Nephron progenitor cell (in vitro differentiated cells): ENCODE measurements at regions not wholly inside any gene's neighbourhood (a gene's known extent, or its start where the extent isn't known, plus 50 kb on each side); places are given as distances from the start of the nearest gene placed in this dataset.

Experiments
- DNase-seq: peaks from one replicate; pipeline ENCODE4 v3.0.0; 2021
- H3K27ac Mint-ChIP-seq: 2 replicates; pipeline ENCODE4 v1.8.0; 2021; ENCODE audit warnings: mild to moderate bottlenecking, moderate library complexity, mixed read lengths
- H3K27me3 Mint-ChIP-seq: 2 replicates; pipeline ENCODE4 v1.8.0; 2021; ENCODE audit warnings: mild to moderate bottlenecking, low read depth, mixed read lengths; ENCODE audit not compliant: poor library complexity
- H3K36me3 Mint-ChIP-seq: 2 replicates; pipeline ENCODE4 v1.8.0; 2021; ENCODE audit warnings: low read depth, mixed read lengths
- H3K4me1 Mint-ChIP-seq: 2 replicates; pipeline ENCODE4 v1.8.0; 2021; ENCODE audit warnings: mixed read lengths
- H3K4me3 Mint-ChIP-seq: 2 replicates; pipeline ENCODE4 v1.8.0; 2021; ENCODE audit warnings: mild to moderate bottlenecking, moderate library complexity, mixed read lengths
- H3K9me3 Mint-ChIP-seq: 2 replicates; pipeline ENCODE4 v1.8.0; 2021; ENCODE audit warnings: mild to moderate bottlenecking, moderate library complexity, mixed read lengths
- TF ChIP-seq, protein P1 (sequence below): fragments of 200-600 bp; sonication (generic); IDR thresholded peaks from 2 replicates; pipeline ENCODE4 v1.5.0; 2021; ENCODE audit warnings: antibody characterized with exemption

GRCh38 chr5:35484241-35484640, 133.4 kb upstream of the SPEF2 start:
- no peaks in the 10 kb centered on the region for H3K36me3 Mint-ChIP-seq
- no peak overlapping the region for H3K4me3 Mint-ChIP-seq
- no peak overlapping the region for H3K27ac Mint-ChIP-seq
- H3K4me1 Mint-ChIP-seq = peaks cover 19% of the 10 kb centered on the region
- no peaks in the 10 kb centered on the region for H3K27me3 Mint-ChIP-seq
- no peak for DNase-seq
- TF ChIP-seq, protein P1, sequence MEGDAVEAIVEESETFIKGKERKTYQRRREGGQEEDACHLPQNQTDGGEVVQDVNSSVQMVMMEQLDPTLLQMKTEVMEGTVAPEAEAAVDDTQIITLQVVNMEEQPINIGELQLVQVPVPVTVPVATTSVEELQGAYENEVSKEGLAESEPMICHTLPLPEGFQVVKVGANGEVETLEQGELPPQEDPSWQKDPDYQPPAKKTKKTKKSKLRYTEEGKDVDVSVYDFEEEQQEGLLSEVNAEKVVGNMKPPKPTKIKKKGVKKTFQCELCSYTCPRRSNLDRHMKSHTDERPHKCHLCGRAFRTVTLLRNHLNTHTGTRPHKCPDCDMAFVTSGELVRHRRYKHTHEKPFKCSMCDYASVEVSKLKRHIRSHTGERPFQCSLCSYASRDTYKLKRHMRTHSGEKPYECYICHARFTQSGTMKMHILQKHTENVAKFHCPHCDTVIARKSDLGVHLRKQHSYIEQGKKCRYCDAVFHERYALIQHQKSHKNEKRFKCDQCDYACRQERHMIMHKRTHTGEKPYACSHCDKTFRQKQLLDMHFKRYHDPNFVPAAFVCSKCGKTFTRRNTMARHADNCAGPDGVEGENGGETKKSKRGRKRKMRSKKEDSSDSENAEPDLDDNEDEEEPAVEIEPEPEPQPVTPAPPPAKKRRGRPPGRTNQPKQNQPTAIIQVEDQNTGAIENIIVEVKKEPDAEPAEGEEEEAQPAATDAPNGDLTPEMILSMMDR = no peak
- no peaks in the 10 kb centered on the region for H3K9me3 Mint-ChIP-seq

DNA sequence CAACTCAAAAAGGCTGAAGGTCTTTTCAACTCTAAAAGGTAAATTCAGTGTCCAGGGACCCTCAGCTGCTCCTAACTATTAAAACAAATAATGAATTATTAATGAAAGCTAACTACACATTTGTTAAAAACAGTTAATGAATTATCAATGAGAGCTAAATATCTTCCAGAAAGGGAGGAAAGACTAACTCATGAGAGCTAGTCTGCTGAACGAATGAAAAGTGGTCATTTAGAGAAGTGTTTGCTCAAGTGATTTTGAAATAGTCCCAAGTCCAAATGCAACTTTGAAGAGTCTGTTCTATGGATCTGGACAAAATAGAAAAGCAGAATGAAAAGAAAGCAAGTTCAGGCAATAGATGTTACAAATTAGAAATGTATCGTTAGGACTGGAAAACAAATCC, 133.9 kb upstream of the SPEF2 start:
- TF ChIP-seq, protein P1 = no peak
- Mint-ChIP-seq H3K4me3 (no peak overlapping the region), H3K27me3 (no peaks in the 10 kb centered on the region), H3K27ac (no peak overlapping the region), H3K9me3 (no peaks in the 10 kb centered on the region), H3K36me3 (no peaks in the 10 kb centered on the region), H3K4me1 (peaks cover 19% of the 10 kb centered on the region)
- DNase-seq = no peak

DNA sequence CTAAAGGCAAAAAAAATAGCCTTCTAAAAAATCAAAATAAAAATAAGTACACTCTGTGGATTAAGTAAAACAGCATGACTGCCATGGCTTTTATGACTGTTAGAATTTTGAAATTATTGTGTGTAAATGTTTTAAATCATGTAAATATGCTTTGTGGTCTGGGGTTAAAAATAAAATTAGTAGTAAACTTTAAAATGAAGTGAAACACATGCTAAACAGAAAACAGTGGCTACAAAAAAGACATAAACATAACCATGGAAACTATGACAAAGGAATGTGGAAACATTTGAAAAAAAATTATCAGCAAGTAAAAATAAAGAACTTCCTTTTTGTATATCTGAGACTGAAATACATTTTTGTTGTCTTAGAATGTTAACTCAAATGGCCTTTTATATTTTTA, 134.5 kb upstream of the SPEF2 start:
- TF ChIP-seq, protein P1 = no peak
- Mint-ChIP-seq H3K4me3 (no peak overlapping the region), H3K4me1 (peaks cover 17% of the 10 kb centered on the region), H3K27me3 (no peaks in the 10 kb centered on the region), H3K9me3 (no peaks in the 10 kb centered on the region), H3K27ac (no peak overlapping the region), H3K36me3 (no peaks in the 10 kb centered on the region)
- no peak for DNase-seq

DNA sequence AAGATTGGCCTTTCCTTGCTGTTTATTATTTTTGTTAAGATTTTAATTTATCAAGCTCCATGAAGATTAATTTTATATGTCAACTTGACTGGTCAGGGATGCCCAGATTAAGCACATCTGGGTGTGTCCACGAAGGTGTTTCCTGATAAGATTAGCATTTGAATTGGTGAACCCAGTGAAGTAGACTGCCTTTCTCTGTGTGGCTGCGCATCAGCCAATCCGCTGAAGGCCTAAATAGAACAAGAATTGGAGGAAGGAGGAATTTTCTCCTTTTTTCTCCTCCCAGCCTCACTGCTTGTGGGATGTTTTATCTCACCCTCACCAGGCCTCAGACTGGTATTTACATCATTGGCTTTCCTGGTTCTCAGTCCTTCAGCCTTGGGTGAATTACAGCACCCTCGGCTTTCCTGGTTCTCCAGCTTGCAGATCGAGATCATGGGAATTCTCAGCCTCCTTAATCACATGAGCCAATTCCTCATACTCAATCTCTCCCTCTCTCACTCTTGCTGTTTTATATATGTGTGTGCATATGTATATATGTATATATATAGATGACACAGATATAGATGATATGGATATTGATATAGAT, 135.4 kb upstream of the SPEF2 start:
- Mint-ChIP-seq H3K27me3 (no peaks in the 10 kb centered on the region), H3K36me3 (no peaks in the 10 kb centered on the region), H3K4me3 (no peak overlapping the region), H3K4me1 (peaks cover 8% of the 10 kb centered on the region), H3K9me3 (no peaks in the 10 kb centered on the region), H3K27ac (no peak overlapping the region)
- TF ChIP-seq, protein P1 = no peak
- DNase-seq = no peak

GRCh38 chr5:35478856-35479682, 138.6 kb upstream of the SPEF2 start:
- Mint-ChIP-seq H3K27me3 (no peaks in the 10 kb centered on the region), H3K27ac (peak overlapping the region; percentile 15), H3K9me3 (no peaks in the 10 kb centered on the region), H3K4me3 (no peak overlapping the region), H3K4me1 (no peaks in the 10 kb centered on the region), H3K36me3 (no peaks in the 10 kb centered on the region)
- TF ChIP-seq, protein P1 = no peak
- no peak for DNase-seq

- Mint-ChIP-seq H3K27me3 (peaks cover 4% of the 10 kb centered on the region), H3K9me3 (no peaks in the 10 kb centered on the region), H3K4me1 (no peaks in the 10 kb centered on the region), H3K27ac (no peak overlapping the region), H3K4me3 (no peak overlapping the region), H3K36me3 (no peaks in the 10 kb centered on the region)
- DNase-seq = no peak
- TF ChIP-seq, protein P1 = no peak
Measured at GRCh38 chr5:35477911-35478310, 139.8 kb upstream of the SPEF2 start.
